Hippocampal formation (tissue), 2 donors: ENCODE measurements at regions not wholly inside any gene's neighbourhood (a gene's known extent, or its start where the extent isn't known, plus 50 kb on each side); places are given as distances from the start of the nearest gene placed in this dataset.

Experiments
- DNase-seq, 2 donors: peaks; one replicate each; lab custom pipeline; 2025; lab: John Stamatoyannopoulos, UW

GRCh38 chr7:18243731-18244130, 216.1 kb upstream of the PRPS1L1 start:
- DNase-seq: no peak

GRCh38 chr7:18250133-18250532, 222.5 kb upstream of the PRPS1L1 start:
- no peak for DNase-seq

DNA sequence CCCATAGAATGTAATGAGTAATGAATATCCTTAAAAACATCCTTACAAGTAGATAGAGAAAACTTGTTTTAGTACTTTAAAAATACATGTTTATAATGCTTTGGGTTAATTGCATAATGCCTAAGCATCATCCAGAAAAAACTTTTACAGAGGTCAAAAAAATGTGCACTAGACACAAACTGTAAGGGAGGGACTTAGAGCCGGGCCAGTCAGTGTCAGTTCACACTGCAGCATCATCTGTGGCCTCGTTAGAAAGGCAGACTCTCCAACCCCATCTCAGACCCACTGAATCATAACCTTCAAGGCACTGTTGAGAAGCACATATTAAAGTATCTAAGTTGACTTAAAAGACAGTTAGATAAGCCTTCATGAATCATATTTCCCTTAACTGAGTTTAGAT, 230.1 kb upstream of the PRPS1L1 start:
- DNase-seq: no peak

DNA sequence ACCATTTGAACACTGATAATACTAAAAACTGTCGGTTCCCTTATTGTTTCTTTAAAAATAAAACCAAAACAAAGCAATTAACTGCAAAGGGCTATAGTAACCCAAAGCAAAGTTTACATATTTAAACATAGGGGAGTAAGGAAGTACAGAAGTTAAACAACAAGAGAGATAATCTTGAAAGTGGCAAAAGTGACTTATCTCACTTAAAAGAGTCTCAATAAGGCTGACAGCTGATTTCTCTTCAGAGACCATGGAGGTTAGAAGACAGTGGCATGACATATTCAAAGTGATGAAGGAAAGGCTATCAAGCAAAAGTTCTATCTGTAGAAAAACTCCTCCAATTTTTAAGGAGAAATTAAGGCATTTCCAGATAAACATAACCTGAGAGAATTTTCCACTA, 233.5 kb upstream of the HDAC9 start:
- DNase-seq: no peak

DNA sequence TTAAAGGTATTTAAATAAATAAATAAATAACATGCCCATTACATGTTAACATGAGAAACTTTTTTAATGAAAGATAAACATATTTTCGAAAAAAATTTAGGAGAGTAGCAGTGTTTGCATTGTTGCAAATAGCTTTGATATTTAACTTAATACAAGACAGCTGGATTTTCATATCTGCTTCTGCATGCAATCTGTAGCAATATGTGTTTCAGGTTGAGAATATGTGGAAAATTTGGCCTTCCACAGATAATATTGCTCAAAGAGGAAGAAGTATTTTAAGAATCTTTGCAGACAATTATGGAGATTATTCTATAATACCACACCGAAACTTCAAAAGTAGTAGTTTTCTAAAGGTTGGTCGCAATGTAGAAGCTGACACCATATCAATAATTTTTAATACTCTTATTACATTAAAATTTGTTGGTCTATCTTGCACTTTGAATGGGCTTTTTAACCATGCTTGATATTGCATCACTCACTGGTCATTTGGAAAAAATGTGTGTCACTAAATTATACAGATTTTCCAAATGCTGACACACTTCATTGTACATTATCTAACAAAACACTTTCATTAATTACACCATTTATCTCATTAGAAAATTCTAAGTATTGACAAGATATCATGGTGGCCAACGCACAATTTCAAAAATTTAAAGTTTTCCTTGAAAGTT, 229.8 kb upstream of the HDAC9 start:
- no peak for DNase-seq

DNA sequence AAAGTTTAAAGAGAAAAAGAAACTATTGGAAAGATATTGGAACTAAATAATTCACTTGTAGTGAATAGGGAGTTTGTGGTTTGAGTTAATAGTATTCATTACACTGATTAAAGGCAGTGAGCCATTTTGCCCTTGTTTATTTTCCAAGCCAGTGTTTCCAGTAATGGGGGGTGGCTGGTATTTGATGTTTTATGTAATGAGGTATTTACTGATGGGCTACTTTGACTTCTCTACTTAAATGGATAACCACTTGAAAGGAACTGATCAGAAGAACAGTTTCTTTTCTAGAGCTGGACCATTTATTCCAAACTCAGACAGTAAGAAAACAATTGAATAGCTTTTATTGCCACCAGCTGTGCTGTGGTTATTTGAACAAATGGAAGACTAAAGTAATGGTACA, 227.0 kb upstream of the HDAC9 start:
- no peak for DNase-seq

DNA sequence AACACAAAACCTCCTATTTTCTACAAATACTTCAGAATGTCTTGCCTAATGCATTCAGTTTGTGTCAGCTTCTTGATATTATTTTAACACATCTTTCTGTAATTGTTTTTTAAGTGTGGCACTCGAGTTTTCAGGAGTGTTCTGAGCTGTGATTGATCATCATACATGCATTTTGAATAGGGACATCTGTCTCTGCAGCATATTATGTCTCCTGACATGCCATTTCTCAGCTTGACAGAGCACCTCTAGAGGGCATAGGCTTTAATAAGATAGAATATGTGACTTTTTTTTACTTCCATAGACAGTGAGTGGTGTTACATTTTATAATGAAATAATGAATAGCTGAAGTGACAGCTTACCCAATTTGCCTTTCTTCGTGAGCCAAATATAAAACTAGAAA, 219.2 kb upstream of the HDAC9 start:
- no peak for DNase-seq

- DNase-seq: no peak
Measured at GRCh38 chr7:18278316-18278715, 217.2 kb upstream of the HDAC9 start.

- no peak for DNase-seq
Measured at GRCh38 chr7:18283045-18283444, 212.5 kb upstream of the HDAC9 start.

- DNase-seq: no peak
Measured at GRCh38 chr7:18287482-18287881, 208.1 kb upstream of the HDAC9 start.

DNA sequence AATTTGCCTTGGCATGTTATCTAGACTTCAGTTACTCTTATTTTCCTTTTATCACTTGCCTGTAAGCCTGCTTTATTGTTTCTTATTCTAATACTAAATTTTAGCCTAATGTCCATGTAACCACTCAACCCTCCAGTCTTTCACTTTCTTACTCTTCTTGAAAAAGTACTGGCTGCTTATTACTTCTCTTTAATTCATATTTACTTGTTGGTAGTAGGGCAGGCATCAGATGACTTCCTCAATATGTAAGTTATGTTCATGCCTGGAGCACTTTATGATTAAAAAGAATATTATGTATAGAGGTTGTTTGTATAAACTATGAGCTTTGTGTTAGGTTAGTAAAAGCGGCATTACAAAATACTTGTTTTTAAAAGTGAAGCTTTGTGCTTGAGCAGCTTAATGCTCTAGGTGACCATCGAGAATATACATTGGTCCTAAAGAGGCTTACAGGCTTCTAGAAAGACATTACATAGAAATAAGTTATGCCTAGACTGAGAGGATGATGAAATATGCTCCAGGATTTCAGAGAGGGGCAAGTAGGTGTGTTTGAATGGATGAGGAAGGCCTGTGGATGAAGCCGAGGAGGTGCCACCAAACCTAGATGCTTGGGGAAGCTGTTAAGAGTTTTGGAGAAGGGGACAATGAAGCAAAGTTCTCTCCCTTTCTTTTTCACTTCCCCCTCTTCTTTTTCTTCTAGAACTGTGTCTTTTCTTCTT, 207.1 kb upstream of the HDAC9 start:
- DNase-seq: no peak

DNA sequence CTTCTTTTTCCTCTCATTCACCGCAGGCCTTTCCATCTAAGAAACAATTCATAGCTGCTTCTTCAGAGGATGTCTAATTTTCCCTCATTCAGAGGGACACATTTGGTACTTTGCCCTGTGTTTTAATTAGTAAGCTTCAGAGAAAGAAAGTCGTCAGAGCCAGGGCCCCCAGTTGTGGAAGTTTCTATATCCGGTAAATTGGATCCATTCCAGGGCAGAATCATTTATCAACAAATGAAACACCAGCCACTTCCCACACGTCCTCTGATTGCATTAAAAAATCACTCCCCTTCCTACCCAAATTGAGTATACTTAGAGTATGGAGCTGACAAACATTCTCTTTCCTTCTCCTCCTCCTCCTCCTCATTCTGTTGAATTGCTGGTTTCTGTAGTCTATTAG, 205.8 kb upstream of the HDAC9 start:
- DNase-seq: no peak

- DNase-seq: no peak
Measured at GRCh38 chr7:18290223-18290622, 205.3 kb upstream of the HDAC9 start.

DNA sequence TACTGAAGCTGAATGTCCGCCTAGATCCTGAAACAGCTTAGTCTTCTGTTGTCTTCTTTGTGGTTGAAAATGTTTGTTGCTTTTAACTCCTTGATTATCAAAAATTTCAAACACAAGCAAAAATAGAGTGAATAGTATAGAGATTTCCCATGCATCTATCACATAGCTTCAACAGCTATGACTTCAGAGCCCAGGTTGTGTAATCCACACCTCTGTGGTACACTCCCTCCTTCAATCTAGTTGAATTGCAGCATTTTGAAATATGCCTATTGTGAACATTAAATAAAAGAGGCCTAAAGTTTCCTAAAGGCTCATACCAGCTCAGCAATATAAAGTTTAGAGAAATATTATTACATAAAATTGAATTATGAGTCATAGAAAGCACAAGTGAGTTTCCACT, 204.7 kb upstream of the HDAC9 start:
- DNase-seq: no peak

DNA sequence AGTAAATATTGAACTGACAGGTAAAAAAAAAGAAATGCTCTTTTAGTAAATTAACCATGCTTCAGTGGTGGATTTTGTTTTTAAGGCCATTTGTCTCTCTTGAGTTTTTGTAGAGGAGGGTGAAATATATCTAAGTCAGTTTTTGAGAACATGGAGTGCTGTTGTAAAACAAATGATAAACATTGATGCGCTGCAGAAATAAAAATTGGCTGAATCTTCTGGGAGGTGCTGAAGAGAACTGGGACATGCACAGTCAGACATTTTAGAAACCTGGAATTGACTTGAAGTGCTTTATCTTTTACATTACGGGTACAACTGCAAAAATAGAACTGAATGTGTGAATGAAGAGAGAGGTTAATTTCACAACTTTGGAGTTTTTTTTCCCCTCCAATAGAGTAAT, 203.0 kb upstream of the HDAC9 start:
- DNase-seq: no peak

- no peak for DNase-seq
Measured at GRCh38 chr7:18293759-18294158, 201.8 kb upstream of the HDAC9 start.

DNA sequence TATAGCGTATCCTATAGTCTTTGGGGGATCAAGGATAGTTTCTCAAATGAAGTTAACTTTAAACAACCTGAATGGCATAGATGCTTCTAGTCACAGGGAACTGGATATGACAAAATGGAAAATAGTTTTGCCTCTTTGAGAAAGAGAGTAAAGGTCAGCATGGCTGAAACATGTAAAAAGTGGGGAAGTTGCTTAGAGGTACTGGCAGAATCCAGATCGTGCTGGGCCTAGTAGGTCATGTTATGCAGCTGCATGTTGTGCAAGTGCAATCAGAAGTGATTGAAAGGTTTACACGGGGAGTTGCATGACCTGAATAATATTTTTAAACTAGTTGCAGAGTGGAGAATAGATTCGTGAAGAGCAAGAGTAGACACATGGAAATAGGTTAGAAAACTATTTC, 201.1 kb upstream of the HDAC9 start:
- DNase-seq: no peak

- DNase-seq: no peak
Measured at GRCh38 chr7:18295781-18296423, 199.6 kb upstream of the HDAC9 start.

- DNase-seq: no peak
Measured at GRCh38 chr7:18302097-18302496, 193.5 kb upstream of the HDAC9 start.

- no peak for DNase-seq
Measured at GRCh38 chr7:18305866-18306265, 189.7 kb upstream of the HDAC9 start.

DNA sequence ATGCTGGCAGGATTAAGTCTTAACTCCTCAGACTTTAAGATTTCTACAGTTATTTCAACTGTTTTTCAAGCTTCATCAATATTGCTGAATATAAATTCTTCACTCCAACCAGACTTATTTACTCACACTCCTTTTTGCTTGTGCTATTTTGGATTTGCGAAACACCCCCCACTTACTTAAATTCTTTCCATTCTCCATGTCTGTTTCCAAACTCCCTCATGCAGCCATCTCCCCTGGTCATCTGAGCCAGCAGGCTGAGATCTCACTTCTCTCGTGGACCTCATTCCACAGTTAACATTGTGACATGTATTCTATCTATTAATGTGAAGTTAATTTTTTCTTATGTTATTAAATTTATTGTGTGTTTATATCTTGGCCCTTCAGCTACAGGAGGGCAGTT, 188.9 kb upstream of the HDAC9 start:
- no peak for DNase-seq

DNA sequence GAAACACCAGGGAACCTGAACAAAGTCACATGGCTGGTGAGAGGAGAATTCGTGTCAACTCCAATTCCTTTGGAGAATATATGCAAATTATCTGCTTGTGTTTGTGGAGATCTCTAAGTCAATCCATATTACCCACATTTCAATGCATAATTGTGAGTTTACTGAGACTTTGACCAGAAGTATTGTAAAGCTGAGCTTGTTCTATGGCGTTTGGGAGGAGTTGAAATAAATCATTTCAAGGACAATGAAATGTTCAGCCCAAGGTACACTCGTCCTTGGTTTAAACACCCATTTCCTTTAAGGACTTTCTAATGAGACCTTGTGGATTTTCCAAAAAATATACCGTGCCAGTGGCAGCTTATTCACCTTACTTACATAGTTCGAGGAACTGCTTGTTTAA, 186.6 kb upstream of the HDAC9 start:
- DNase-seq: no peak

GRCh38 chr7:18312482-18312881, 183.1 kb upstream of the HDAC9 start:
- DNase-seq: no peak
